ENCODE measurements at regions not wholly inside any gene's neighbourhood (a gene's known extent, or its start where the extent isn't known, plus 50 kb on each side); places are given as distances from the start of the nearest gene placed in this dataset.
"Not testable (repeated sequence)": the region's sequence is repeated elsewhere in the genome, so short reads cannot be mapped to it uniquely, and the experiment has no call there.

DNA sequence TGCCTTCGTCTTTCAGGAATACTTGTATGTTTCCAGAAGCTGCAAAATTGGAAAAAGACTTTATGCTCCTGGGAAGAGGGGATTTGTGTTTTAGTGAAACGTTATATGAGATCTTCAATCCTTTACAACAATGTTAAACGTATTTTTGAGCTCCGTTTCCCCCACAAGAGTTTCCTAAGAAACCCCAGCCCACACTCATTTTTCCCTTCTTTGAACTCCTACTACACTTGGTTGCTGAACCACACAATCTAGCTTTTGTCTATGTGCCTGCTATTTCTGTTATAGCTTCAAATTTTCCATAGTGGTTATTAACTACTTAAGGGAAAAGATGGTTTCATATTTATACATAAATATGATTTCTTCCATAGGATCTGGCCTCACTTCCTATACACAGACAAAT, 238.6 kb upstream of the ACTBL2 start:
- no peaks in the 10 kb centered on the region for H3K36me3 Mint-ChIP-seq

DNA sequence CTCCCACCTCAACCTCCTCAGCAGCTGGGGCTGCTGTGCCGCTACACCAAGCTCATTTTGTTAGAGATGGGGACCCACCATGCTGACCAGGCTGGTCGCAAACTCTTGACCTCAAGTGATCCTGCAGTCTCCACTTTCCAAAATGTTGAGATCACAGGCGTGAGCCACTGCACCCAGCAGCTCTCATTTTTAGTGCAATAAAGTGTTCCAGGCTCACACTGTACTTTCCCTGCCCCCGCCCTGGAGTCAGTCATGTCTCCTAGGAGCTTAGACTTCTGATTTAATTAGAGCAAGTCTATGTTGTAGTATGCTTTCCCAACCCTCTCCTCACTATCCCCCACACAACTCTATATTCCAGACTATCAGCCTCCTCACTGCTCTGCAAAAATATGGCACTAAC, 238.0 kb upstream of the ACTBL2 start:
- ATAC-seq (ENCODE audit: low read depth in 2 of 2) = no peak
- H3K27ac Mint-ChIP-seq = no peak overlapping the region
- H3K4me3 Mint-ChIP-seq = no peak overlapping the region
- peaks cover 0 to 8% (median 4%) of the 10 kb centered on the region in 3 donors for H3K27me3 Mint-ChIP-seq
- no peak for DNase-seq
- no peaks in the 10 kb centered on the region for H3K4me1 Mint-ChIP-seq
- peaks cover 0 to 4% (median 0%) of the 10 kb centered on the region in 7 donors for H3K9me3 Mint-ChIP-seq
- H3K36me3 Mint-ChIP-seq = no peaks in the 10 kb centered on the region

More for the DNA sequence above, 238.6 kb upstream of the ACTBL2 start:
- ATAC-seq (ENCODE audit: low read depth in 2 of 2) (no peak), DNase-seq (no peak)
- Mint-ChIP-seq H3K27ac (no peak overlapping the region), H3K4me3 (no peak overlapping the region), H3K4me1 (no peaks in the 10 kb centered on the region), H3K27me3 (peaks cover 0 to 8% (median 4%) of the 10 kb centered on the region in 3 donors), H3K9me3 (peaks cover 0 to 4% (median 0%) of the 10 kb centered on the region in 7 donors)

DNA sequence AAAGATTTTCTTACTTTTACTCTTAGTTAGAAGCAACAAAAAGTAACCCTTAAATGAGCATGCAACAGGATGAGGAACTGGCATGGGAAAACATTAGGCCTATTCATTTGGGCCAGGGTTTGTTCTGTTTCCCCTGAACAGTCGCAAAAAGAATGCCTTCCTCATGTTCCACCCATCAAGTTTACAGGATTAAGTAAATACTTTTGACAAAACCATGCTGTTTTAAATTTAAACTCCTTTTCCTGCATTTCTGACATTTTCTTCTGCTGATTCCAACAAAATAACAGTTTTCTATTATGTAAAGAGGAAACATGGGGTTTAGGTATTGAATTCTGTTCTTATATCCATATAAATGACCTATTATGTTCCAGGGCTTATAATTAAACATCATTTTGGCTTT, 236.6 kb upstream of the ACTBL2 start:
- Mint-ChIP-seq H3K27ac (peak overlapping the region in 1 of 6 donors; percentile 49), H3K36me3 (no peaks in the 10 kb centered on the region), H3K4me1 (no peaks in the 10 kb centered on the region), H3K4me3 (no peak overlapping the region), H3K27me3 (peaks cover 0 to 4% (median 0%) of the 10 kb centered on the region in 3 donors), H3K9me3 (peaks cover 0 to 4% (median 0%) of the 10 kb centered on the region in 7 donors)
- no peak for DNase-seq
- ATAC-seq (ENCODE audit: low read depth in 2 of 2) = no peak

DNA sequence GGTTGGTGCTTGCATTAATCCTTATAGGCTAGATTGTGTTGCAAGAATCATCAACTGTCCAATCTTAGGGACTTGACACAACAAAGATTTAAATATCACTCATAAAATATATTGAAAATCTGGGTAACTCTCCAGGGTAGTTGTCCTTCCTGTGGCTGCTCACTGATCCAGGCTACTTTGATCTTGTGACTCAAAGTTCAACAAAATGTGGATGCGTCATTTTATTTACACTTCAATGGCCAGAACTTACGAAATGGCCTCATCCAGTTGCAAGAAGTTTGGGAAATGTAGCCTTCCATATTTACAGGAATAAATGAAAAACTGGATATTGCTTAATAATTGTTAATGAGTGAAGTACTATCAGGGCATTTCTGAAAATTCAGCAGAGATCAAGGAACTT, 235.5 kb upstream of the ACTBL2 start:
- no peaks in the 10 kb centered on the region for H3K4me1 Mint-ChIP-seq
- H3K27ac Mint-ChIP-seq = no peak overlapping the region
- H3K36me3 Mint-ChIP-seq = no peaks in the 10 kb centered on the region
- peaks cover 0 to 11% (median 6%) of the 10 kb centered on the region in 7 donors for H3K9me3 Mint-ChIP-seq
- no peak for ATAC-seq (ENCODE audit: low read depth in 2 of 2)
- H3K27me3 Mint-ChIP-seq = peaks cover 0 to 1% (median 0%) of the 10 kb centered on the region in 3 donors
- H3K4me3 Mint-ChIP-seq = no peak overlapping the region
- no peak for DNase-seq

DNA sequence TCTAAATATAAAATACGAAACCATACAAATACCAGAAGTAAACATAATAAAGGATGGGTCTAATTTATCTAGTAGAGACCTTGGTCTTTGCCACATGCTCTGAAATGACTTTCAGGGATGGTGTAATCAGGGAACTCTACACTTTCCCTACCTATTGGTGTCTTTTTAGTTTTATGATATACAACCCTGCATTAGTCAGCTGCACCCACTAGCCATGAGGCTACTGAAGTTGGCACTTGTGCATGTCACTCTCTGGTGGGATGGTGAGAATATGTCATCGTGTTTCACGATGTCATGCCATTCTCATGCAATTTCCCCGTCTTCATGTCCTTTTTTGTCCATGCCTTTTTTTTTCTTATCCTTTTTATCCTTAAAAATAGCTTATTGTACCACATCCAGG, 234.9 kb upstream of the ACTBL2 start:
- no peak overlapping the region for H3K4me3 Mint-ChIP-seq
- no peaks in the 10 kb centered on the region for H3K27me3 Mint-ChIP-seq
- H3K4me1 Mint-ChIP-seq = no peaks in the 10 kb centered on the region
- DNase-seq (no peak), ATAC-seq (ENCODE audit: low read depth in 2 of 2) (no peak)
- no peaks in the 10 kb centered on the region for H3K36me3 Mint-ChIP-seq
- no peak overlapping the region for H3K27ac Mint-ChIP-seq
- peaks cover 0 to 11% (median 6%) of the 10 kb centered on the region in 7 donors for H3K9me3 Mint-ChIP-seq

DNA sequence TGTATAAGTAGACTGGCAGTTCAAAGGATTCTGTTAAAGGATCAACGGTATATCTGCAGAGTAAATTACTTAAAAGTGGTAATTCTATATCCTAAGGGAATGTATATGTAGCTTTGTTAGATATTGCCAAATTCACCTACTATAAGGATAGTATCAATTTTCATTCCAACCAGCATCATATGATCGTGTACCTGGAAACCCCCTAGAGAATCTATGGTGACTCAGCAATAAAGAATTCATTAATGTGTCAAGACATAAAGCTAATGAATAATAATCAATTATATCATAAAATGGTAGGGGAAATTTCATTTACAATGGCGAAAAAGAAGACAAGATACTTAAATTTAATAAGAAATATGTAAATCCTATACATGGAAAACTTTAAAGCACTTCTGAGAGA, 234.1 kb upstream of the ACTBL2 start:
- no peak for ATAC-seq (ENCODE audit: low read depth in 2 of 2)
- Mint-ChIP-seq H3K36me3 (no peaks in the 10 kb centered on the region), H3K4me3 (no peak overlapping the region), H3K27ac (no peak overlapping the region), H3K27me3 (no peaks in the 10 kb centered on the region), H3K4me1 (no peaks in the 10 kb centered on the region), H3K9me3 (peaks cover 0 to 11% (median 6%) of the 10 kb centered on the region in 7 donors)
- no peak for DNase-seq

DNA sequence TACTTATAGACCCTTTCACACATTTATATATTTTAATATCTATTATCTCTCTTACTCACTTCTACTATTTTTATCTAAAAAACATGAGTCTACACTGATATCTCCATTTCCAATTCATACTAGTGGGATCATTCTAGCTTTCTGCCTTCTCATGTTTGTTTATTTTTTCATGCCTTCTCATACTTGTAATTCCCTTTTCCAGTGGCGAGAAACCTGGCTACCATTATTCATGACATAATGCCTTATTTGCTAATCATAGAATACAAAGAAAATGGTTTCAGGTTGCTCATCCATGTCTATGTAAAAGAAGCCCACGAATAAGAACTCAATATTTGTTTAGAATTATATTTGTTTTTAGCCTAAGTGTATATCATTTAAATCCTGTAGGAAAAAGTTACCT, 232.7 kb upstream of the ACTBL2 start:
- no peak overlapping the region for H3K27ac Mint-ChIP-seq
- DNase-seq (no peak), ATAC-seq (ENCODE audit: low read depth in 2 of 2) (no peak)
- no peaks in the 10 kb centered on the region for H3K36me3 Mint-ChIP-seq
- peaks cover 0 to 11% (median 6%) of the 10 kb centered on the region in 7 donors for H3K9me3 Mint-ChIP-seq
- no peak overlapping the region for H3K4me3 Mint-ChIP-seq
- no peaks in the 10 kb centered on the region for H3K27me3 Mint-ChIP-seq
- no peaks in the 10 kb centered on the region for H3K4me1 Mint-ChIP-seq

DNA sequence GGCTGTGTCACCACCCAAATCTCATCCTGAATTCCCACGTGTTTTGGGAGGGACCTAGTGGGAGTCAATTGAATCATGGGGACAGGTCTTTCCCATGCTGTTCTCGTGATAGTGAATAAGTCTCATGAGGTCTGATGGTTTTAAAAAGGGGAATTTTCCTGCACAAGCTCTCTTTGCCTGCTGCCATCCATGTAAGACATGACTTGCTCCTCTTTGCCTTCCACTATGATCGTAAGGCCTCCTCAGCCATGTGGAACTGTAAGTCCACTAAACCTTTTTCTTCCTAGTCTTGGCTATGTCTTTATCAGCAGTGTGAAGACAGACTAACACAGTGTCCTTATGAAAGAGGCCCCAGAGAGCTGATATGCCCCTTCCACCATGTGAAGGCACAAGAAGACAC, 230.9 kb upstream of the ACTBL2 start:
- H3K36me3 Mint-ChIP-seq; H3K4me1 Mint-ChIP-seq; DNase-seq; H3K27ac Mint-ChIP-seq; ATAC-seq (ENCODE audit: low read depth in 2 of 2); H3K4me3 Mint-ChIP-seq; H3K27me3 Mint-ChIP-seq: not testable (repeated sequence)
- peaks cover 0 to 17% (median 6%) of the 10 kb centered on the region in 7 donors for H3K9me3 Mint-ChIP-seq

DNA sequence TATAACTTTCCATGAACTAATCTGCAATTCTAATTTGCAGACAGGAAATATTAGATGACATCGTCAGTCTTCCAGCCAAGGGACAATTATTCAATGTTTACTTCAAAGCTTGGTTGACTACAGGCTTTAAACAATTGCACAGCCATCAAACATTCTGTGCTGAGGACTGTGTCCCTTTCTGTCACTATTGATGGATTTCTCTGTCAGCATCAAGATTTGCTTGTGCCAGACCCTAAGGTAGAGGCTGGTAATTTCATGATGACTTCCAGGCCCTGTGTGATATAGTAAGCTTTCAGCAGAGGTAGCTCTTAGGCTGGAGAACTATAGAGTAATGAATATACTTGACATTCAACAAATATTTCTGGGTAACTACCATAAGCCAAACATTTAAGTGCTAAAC, 229.3 kb upstream of the ACTBL2 start:
- no peaks in the 10 kb centered on the region for H3K4me1 Mint-ChIP-seq
- peaks cover 0 to 17% (median 6%) of the 10 kb centered on the region in 7 donors for H3K9me3 Mint-ChIP-seq
- H3K27ac Mint-ChIP-seq = no peak overlapping the region
- H3K27me3 Mint-ChIP-seq = no peaks in the 10 kb centered on the region
- no peak for DNase-seq
- no peak for ATAC-seq (ENCODE audit: low read depth in 2 of 2)
- H3K36me3 Mint-ChIP-seq = no peaks in the 10 kb centered on the region
- no peak overlapping the region for H3K4me3 Mint-ChIP-seq

DNA sequence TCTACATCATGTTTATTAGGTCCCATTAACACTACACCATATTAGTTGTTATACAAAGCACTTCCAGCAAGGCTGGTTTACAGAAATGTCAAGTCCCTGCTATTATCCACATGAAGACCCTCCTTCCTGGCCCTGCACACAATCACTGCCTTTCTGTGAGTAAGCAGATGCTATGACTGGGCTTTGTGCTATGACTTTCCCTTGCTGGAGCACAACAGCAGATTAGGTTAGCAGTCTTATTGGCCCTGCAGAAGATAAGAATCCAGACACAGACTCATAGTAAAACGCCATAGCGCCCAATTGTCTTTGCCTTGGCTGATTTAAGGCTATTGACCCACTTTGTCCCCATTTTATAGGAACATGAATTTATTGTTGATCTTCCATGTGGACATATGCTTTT, 228.9 kb upstream of the ACTBL2 start:
- H3K9me3 Mint-ChIP-seq = peaks cover 0 to 17% (median 6%) of the 10 kb centered on the region in 7 donors
- DNase-seq (no peak), ATAC-seq (ENCODE audit: low read depth in 2 of 2) (no peak)
- no peak overlapping the region for H3K4me3 Mint-ChIP-seq
- no peaks in the 10 kb centered on the region for H3K36me3 Mint-ChIP-seq
- no peaks in the 10 kb centered on the region for H3K27me3 Mint-ChIP-seq
- H3K4me1 Mint-ChIP-seq = no peaks in the 10 kb centered on the region
- H3K27ac Mint-ChIP-seq = no peak overlapping the region

DNA sequence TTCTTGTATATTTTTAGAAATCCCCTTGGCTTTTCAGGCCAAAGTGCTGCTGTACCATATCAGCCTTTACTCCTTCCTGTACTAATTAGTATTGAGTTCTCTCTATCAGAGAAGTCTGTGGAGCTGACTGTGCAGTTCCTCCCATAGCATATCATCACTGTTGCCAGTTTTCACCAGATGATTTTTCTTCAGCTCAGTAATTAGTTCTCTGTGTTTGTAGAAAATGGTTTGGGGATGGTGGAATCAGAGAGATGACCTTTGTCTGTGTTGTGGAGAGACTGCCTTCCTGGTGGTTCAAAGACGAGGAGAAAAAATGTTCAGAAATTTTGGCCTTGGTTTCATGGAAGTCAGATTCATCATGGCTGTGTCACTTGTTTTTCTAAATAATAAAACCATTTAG, 227.5 kb upstream of the ACTBL2 start:
- peaks cover 0 to 17% (median 6%) of the 10 kb centered on the region in 7 donors for H3K9me3 Mint-ChIP-seq
- H3K4me3 Mint-ChIP-seq = no peak overlapping the region
- ATAC-seq (ENCODE audit: low read depth in 2 of 2) (no peak), DNase-seq (no peak)
- no peak overlapping the region for H3K27ac Mint-ChIP-seq
- H3K27me3 Mint-ChIP-seq = no peaks in the 10 kb centered on the region
- H3K36me3 Mint-ChIP-seq = no peaks in the 10 kb centered on the region
- no peaks in the 10 kb centered on the region for H3K4me1 Mint-ChIP-seq

DNA sequence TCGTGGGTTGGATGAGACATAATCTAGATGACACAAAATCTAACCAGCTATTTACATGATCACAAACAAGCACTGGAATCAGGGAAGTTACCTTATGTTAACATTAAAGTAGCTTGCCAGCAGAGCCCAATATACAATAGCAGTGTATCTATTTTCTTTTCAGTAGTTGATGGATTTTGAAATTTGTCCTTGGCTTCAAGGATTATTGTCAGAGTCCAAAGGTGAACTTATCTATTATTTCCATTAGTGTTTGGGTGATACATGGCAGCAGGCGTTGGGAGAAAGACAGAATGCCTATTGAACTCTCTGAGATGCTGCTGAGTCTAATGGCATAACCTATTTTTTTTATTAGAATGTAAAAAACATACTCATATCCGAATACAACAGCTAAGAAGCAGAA, 223.2 kb upstream of the ACTBL2 start:
- Mint-ChIP-seq H3K4me1 (no peaks in the 10 kb centered on the region), H3K4me3 (no peak overlapping the region), H3K27me3 (no peaks in the 10 kb centered on the region), H3K9me3 (peaks cover 0 to 6% (median 0%) of the 10 kb centered on the region in 7 donors), H3K36me3 (no peaks in the 10 kb centered on the region), H3K27ac (no peak overlapping the region)
- no peak for DNase-seq
- no peak for ATAC-seq (ENCODE audit: low read depth in 2 of 2)

DNA sequence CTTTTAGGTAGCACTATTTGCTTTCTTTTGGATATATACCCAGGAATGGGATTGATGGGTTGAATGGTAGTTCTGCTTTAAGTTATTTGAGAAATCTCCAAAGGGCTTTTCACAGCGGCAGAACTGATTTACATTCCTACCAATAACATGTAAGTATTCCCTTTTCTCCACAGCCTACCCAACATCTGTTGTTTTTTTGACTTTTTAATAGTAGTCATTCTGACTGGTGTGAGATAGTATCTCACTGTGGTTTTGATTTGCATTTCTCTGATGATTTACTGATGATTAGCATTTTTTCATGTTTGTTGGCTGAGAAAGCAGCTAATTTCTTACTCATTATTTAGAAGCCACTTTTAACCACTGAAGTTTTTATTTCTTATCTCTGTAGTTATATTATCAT, 221.1 kb upstream of the ACTBL2 start:
- H3K4me1 Mint-ChIP-seq = no peaks in the 10 kb centered on the region
- H3K9me3 Mint-ChIP-seq = no peaks in the 10 kb centered on the region
- no peak overlapping the region for H3K27ac Mint-ChIP-seq
- DNase-seq (no peak), ATAC-seq (ENCODE audit: low read depth in 2 of 2) (no peak)
- no peaks in the 10 kb centered on the region for H3K36me3 Mint-ChIP-seq
- H3K4me3 Mint-ChIP-seq = no peak overlapping the region
- H3K27me3 Mint-ChIP-seq = no peaks in the 10 kb centered on the region

DNA sequence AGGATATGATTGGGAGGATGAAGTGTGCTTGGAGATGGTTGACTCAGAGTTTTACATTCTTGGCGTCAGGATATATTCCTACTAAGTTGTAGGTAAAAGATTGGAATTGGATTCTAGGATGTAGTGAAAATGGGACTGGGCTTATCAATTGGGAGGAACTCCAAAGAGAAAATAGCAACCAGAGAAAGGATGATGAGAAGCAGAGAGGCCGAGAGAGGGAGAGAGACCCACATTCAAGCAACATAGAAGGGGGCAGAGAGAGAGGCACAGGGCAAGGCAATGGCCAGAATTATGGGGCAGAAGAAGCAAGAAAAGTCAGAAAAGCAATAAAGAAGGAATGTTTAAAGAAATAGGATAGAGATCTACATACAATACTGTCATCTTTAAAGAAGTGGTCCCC, 217.9 kb upstream of the ACTBL2 start:
- H3K9me3 Mint-ChIP-seq = no peaks in the 10 kb centered on the region
- peak overlapping the region in 1 of 6 donors; percentile 3 for H3K27ac Mint-ChIP-seq
- H3K27me3 Mint-ChIP-seq = no peaks in the 10 kb centered on the region
- no peak for ATAC-seq (ENCODE audit: low read depth in 2 of 2)
- H3K36me3 Mint-ChIP-seq = no peaks in the 10 kb centered on the region
- no peak overlapping the region for H3K4me3 Mint-ChIP-seq
- DNase-seq = no peak
- no peaks in the 10 kb centered on the region for H3K4me1 Mint-ChIP-seq

DNA sequence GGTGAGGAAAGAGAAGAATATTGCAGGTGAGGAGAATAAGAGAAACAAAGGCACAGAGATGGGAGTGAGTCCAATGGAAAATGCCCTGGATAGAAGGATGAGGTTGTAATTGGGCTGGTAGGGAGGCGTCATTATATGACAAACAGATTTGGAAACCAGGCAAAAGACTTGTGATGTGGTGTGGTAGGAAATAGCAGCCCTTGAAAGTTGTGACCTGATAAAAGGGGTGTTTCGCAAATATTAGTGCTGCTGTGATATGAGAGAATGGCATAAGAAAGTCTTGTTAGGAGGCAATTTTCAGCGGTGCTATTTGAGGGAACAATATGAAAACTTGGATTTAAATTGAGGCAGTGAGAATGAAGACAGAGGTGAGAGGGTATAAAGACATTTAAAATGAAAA, 217.5 kb upstream of the ACTBL2 start:
- H3K4me3 Mint-ChIP-seq = no peak overlapping the region
- no peak overlapping the region for H3K27ac Mint-ChIP-seq
- ATAC-seq (ENCODE audit: low read depth in 2 of 2) (no peak), DNase-seq (no peak)
- no peaks in the 10 kb centered on the region for H3K4me1 Mint-ChIP-seq
- H3K27me3 Mint-ChIP-seq = no peaks in the 10 kb centered on the region
- H3K9me3 Mint-ChIP-seq = no peaks in the 10 kb centered on the region
- no peaks in the 10 kb centered on the region for H3K36me3 Mint-ChIP-seq

Measured in naive B cell (primary cell).